ENCODE measurements at regions not wholly inside any gene's neighbourhood (a gene's known extent, or its start where the extent isn't known, plus 50 kb on each side); places are given as distances from the start of the nearest gene placed in this dataset.

- Histone ChIP-seq H3K9me3 (no peaks in the 10 kb centered on the region), H3K4me1 (peaks cover 37% of the 10 kb centered on the region), H3K36me3 (replicated peaks in 1 of 2; ENCODE audit: insufficient read depth in 1 of 2, low read depth in 2 of 2) (no peaks in the 10 kb centered on the region), H3K27me3 (no peaks in the 10 kb centered on the region), H3K4me3 (no peak overlapping the region), H3K27ac (peak overlapping the region; percentile 94 to 98 (median 96))
- ATAC-seq: peak; percentile 1
- intact Hi-C loops (cut with DNase I): no loop called here
- 3 to 4% methylated on average over 7 of the region's 7 CpGs for WGBS, 2 donors
- no peak for DNase-seq
- TF ChIP-seq CTCF (IDR thresholded peaks at IDR 0.05): no peak
Measured at GRCh38 chr13:33543089-33543459, 257.5 kb upstream of the STARD13 start.

GRCh38 chr13:33543631-33544265 lies 258.2 kb upstream of the STARD13 start:
- DNase-seq (no peak), ATAC-seq (no peak)
- 49 to 59% methylated on average over 3 of the region's 3 CpGs for WGBS, 2 donors
- Histone ChIP-seq H3K27ac (peak overlapping the region; percentile 94 to 98 (median 96)), H3K4me1 (peaks cover 37% of the 10 kb centered on the region), H3K4me3 (no peak overlapping the region), H3K27me3 (no peaks in the 10 kb centered on the region), H3K36me3 (replicated peaks in 1 of 2; ENCODE audit: insufficient read depth in 1 of 2, low read depth in 2 of 2) (no peaks in the 10 kb centered on the region), H3K9me3 (no peaks in the 10 kb centered on the region)
- intact Hi-C loops (cut with DNase I): no loop called here
- no peak for TF ChIP-seq CTCF (IDR thresholded peaks at IDR 0.05)
- TF ChIP-seq POLR2A (IDR thresholded peaks at IDR 0.05): no peak

- no peaks in the 10 kb centered on the region for H3K36me3 ChIP-seq (replicated peaks in 1 of 2; ENCODE audit: insufficient read depth in 1 of 2, low read depth in 2 of 2)
- intact Hi-C loops (cut with DNase I): no loop called here
- no peaks in the 10 kb centered on the region for H3K9me3 ChIP-seq
- ATAC-seq: no peak
- H3K4me1 ChIP-seq: peaks cover 37% of the 10 kb centered on the region
- no peak overlapping the region for H3K4me3 ChIP-seq
- no peaks in the 10 kb centered on the region for H3K27me3 ChIP-seq
- TF ChIP-seq CTCF (IDR thresholded peaks at IDR 0.05) (no peak), POLR2A (IDR thresholded peaks at IDR 0.05) (no peak)
- H3K27ac ChIP-seq: peak overlapping the region; percentile 27 to 98 (median 96)
- DNase-seq: no peak
- WGBS, 2 donors: 45 to 46% methylated on average over 3 of the region's 3 CpGs
Measured at GRCh38 chr13:33544308-33544707, 258.8 kb upstream of the STARD13 start.

GRCh38 chr13:33545492-33545891 lies 259.9 kb upstream of the STARD13 start:
- H3K9me3 ChIP-seq: no peaks in the 10 kb centered on the region
- intact Hi-C loops (cut with DNase I): no loop called here
- 86 to 89% methylated on average over 3 of the region's 3 CpGs for WGBS, 2 donors

More at GRCh38 chr13:33545492-33545891, 259.9 kb upstream of the STARD13 start:
- no peaks in the 10 kb centered on the region for H3K27me3 ChIP-seq
- no peak for DNase-seq
- H3K4me3 ChIP-seq: no peak overlapping the region
- no peak for ATAC-seq
- TF ChIP-seq POLR2A (IDR thresholded peaks at IDR 0.05) (no peak), CTCF (IDR thresholded peaks at IDR 0.05) (no peak)
- no peak overlapping the region for H3K27ac ChIP-seq
- H3K4me1 ChIP-seq: peaks cover 37% of the 10 kb centered on the region
- H3K36me3 ChIP-seq (replicated peaks in 1 of 2; ENCODE audit: insufficient read depth in 1 of 2, low read depth in 2 of 2): no peaks in the 10 kb centered on the region
